Endothelial cell of umbilical vein (primary cell): ENCODE measurements at regions not wholly inside any gene's neighbourhood (a gene's known extent, or its start where the extent isn't known, plus 50 kb on each side); places are given as distances from the start of the nearest gene placed in this dataset.

Source experiments
- BruUV-seq: library from RNA; stranded (reverse); fragments of 400-500 nt; replicated peaks from 2 replicates; lab custom pipeline; 2021; lab: Mats Ljungman, UMichigan
- CTCF ChIA-PET: fragments of 300-600, 350-600 bp; sonication (Branson Sonifier 250); formaldehyde crosslinking; loops from one replicate; lab custom pipeline; 2021; ENCODE audit warnings: antibody characterized with exemption, inconsistent platforms; lab: Charles Lee
- POLR2A ChIA-PET: fragments of 300-600, 350-600 bp; sonication (Branson Sonifier 250); formaldehyde crosslinking; loops from one replicate; lab custom pipeline; 2021; ENCODE audit warnings: antibody characterized with exemption, inconsistent platforms; lab: Charles Lee
- DNase-seq: peaks from one replicate; pipeline ENCODE4 v3.0.0-alpha.2; 2011; ENCODE audit warnings: low read depth, low spot score
- FAIRE-seq: peaks from 2 replicates; lab custom pipeline; 2011; peaks lifted over from hg19 to GRCh38; lab: Jason Lieb, UNC
- H2AFZ ChIP-seq: 2 replicates; pipeline ENCODE4 v1.6.0; 2012; ENCODE audit warnings: low read depth, low read length, control low read depth, inconsistent platforms
- H3K27ac ChIP-seq: 2 replicates; pipeline ENCODE4 v1.5.1; 2011; ENCODE audit warnings: low read depth, mild to moderate bottlenecking, control low read depth, low read length, moderate library complexity; ENCODE audit not compliant: insufficient read depth
- H3K27me3 ChIP-seq, 2 experiments: 2 replicates each; pipeline versions ENCODE4 v1.6.0 to v1.6.1; 2011; ENCODE audit warnings: low read length in 2 of 2, mixed read lengths in 1 of 2; ENCODE audit not compliant: control insufficient read depth in 2 of 2, insufficient read depth in 2 of 2
- H3K36me3 ChIP-seq, 2 experiments: 2 replicates in 1 of 2; 3 replicates in 1 of 2; pipeline ENCODE4 v1.5.1; 2011; ENCODE audit warnings: low read length in 2 of 2, mild to moderate bottlenecking in 1 of 2, moderate library complexity in 1 of 2; ENCODE audit not compliant: control insufficient read depth in 2 of 2, insufficient read depth in 2 of 2; ENCODE audit errors: extremely low read depth in 1 of 2
- H3K4me1 ChIP-seq: 3 replicates; pipeline ENCODE4 v1.5.1; 2011; ENCODE audit warnings: mild to moderate bottlenecking, low read length; ENCODE audit not compliant: control insufficient read depth, insufficient read depth; ENCODE audit errors: extremely low read depth
- H3K4me2 ChIP-seq: 2 replicates; pipeline ENCODE4 v1.6.1; 2011; ENCODE audit warnings: low read length, control low read depth, mixed read lengths; ENCODE audit not compliant: insufficient read depth
- H3K4me3 ChIP-seq, 3 experiments: fragments of 200-600 bp in 1 of 3; sonication (generic), shearing (Covaris generic) in 1 of 3; replicated peaks in 1 of 3; 2 replicates each; pipeline ENCODE4 v1.5.1; 2011 to 2016; ENCODE audit warnings: control low read depth in 3 of 3, low read length in 3 of 3, mild to moderate bottlenecking in 2 of 3, inconsistent platforms in 1 of 3, low read depth in 1 of 3, moderate library complexity in 1 of 3; ENCODE audit not compliant: insufficient read depth in 1 of 3
- H3K79me2 ChIP-seq: 2 replicates; pipeline ENCODE4 v1.6.0; 2012; ENCODE audit warnings: low read length, inconsistent platforms; ENCODE audit not compliant: control insufficient read depth, insufficient read depth
- H3K9ac ChIP-seq: replicated peaks from 2 replicates; pipeline ENCODE3; 2011; ENCODE audit warnings: low read length, control low read depth; ENCODE audit not compliant: insufficient read depth; ENCODE audit errors: extremely low read depth
- H3K9me1 ChIP-seq: replicated peaks from 3 replicates; pipeline ENCODE4 v1.6.0; 2011; ENCODE audit warnings: mild to moderate bottlenecking, low read length; ENCODE audit not compliant: control insufficient read depth, insufficient read depth; ENCODE audit errors: extremely low read depth
- H3K9me3 ChIP-seq: replicated peaks from 2 replicates; pipeline ENCODE4 v1.5.1; 2012; ENCODE audit warnings: low read length, inconsistent platforms; ENCODE audit not compliant: control insufficient read depth, insufficient read depth
- H4K20me1 ChIP-seq: replicated peaks from 2 replicates; pipeline ENCODE3; 2011; ENCODE audit warnings: mild to moderate bottlenecking, low read length; ENCODE audit not compliant: control insufficient read depth, insufficient read depth; ENCODE audit errors: extremely low read depth
- EZH2 ChIP-seq: IDR thresholded peaks from 2 replicates; pipeline ENCODE4 v1.6.1; 2012; ENCODE audit warnings: borderline replicate concordance, low read depth, mild to moderate bottlenecking, moderate library complexity, low read length, inconsistent platforms; ENCODE audit not compliant: severe bottlenecking
- FOS ChIP-seq: IDR thresholded peaks from 2 replicates; pipeline ENCODE4 v1.6.1; 2011; ENCODE audit warnings: mild to moderate bottlenecking, low read length, moderate library complexity, borderline replicate concordance; ENCODE audit not compliant: insufficient read depth
- GATA2 ChIP-seq: IDR thresholded peaks from 2 replicates; pipeline ENCODE4 v1.7.0; 2011; ENCODE audit warnings: low read depth, mild to moderate bottlenecking, moderate library complexity, mixed read lengths, low read length; ENCODE audit not compliant: insufficient read length, insufficient read depth
- JUN ChIP-seq: IDR thresholded peaks from 2 replicates; pipeline ENCODE4 v1.6.1; 2011; ENCODE audit warnings: borderline replicate concordance, low read depth; ENCODE audit not compliant: insufficient read length, insufficient read depth
- MYC ChIP-seq: IDR thresholded peaks from one replicate; pipeline ENCODE4 v1.6.1; 2011; ENCODE audit warnings: mild to moderate bottlenecking, low read depth, low read length
- POLR2A ChIP-seq: IDR thresholded peaks from 2 replicates; pipeline ENCODE4 v1.6.1; 2012; ENCODE audit warnings: low read depth, mild to moderate bottlenecking, control low read depth, low read length
- dilution Hi-C: fragments of 300-500 bp; cut with MboI; formaldehyde crosslinking; loops from one replicate; pipeline ENCODE4 v1.15.0; 2019; ENCODE audit warnings: low sequenced_read_pairs; ENCODE audit not compliant: extremely low pct_ligation_motif_present
- intact Hi-C: fragments of 100-400 bp; cut with micrococcal nuclease; formaldehyde crosslinking; loops from one replicate; pipeline ENCODE4 v1.10.0; 2022
- TF ChIP-seq, protein P1 (sequence below), 2 donors: IDR thresholded peaks; 1 replicate in 1 of 2; 2 replicates in 1 of 2; pipeline ENCODE4 v1.5.1; 2011; ENCODE audit warnings: low read length in 2 of 2, mild to moderate bottlenecking in 2 of 2, moderate library complexity in 2 of 2, control low read depth in 1 of 2, inconsistent platforms in 1 of 2, low read depth in 1 of 2; ENCODE audit not compliant: insufficient read depth in 1 of 2; ENCODE audit errors: extremely low read depth in 1 of 2
- TF ChIP-seq, protein P2 (sequence below): IDR thresholded peaks from 2 replicates; pipeline ENCODE4 v1.6.1; 2011; ENCODE audit not compliant: insufficient read depth, insufficient read length

DNA sequence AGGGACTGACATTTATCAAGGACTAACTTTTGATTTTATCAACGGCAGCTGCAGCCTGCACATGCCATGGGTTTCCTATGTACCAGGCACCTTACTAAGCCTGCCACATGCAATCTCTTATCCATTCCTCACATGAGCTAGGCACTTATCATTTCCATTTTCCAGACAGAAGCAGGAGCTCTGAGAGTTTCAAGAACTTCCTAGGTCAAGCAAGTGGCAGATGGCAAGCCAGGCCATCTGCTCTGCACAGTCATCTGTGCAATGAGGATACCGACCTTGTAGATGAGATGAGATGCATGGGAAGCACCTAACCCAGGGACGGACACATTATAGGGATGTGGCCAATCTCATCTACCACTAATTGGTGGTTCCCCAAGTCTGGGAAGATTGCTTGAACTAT is 339.4 kb upstream of the USP24 start:
- H3K79me2 ChIP-seq, result no peaks in the 10 kb centered on the region
- H3K36me3 ChIP-seq, result no peaks in the 10 kb centered on the region
- no peak overlapping the region for H3K4me2 ChIP-seq
- no peaks in the 10 kb centered on the region for H3K4me1 ChIP-seq
- BruUV-seq, result no TSS peak
- H3K27ac ChIP-seq, result no peak overlapping the region
- POLR2A ChIA-PET, result no interaction called here
- intact Hi-C loops, result no loop called here
- DNase-seq (no peak), FAIRE-seq (no peak)
- H3K9me1 ChIP-seq, result no peaks in the 10 kb centered on the region
- no peak overlapping the region for H3K4me3 ChIP-seq
- no peaks in the 10 kb centered on the region for H3K27me3 ChIP-seq
- no peaks in the 10 kb centered on the region for H3K9me3 ChIP-seq
- no peak for TF ChIP-seq FOS
- TF ChIP-seq MYC, result no peak
- TF ChIP-seq JUN, result no peak
- TF ChIP-seq EZH2, result no peak
- TF ChIP-seq, protein P1, sequence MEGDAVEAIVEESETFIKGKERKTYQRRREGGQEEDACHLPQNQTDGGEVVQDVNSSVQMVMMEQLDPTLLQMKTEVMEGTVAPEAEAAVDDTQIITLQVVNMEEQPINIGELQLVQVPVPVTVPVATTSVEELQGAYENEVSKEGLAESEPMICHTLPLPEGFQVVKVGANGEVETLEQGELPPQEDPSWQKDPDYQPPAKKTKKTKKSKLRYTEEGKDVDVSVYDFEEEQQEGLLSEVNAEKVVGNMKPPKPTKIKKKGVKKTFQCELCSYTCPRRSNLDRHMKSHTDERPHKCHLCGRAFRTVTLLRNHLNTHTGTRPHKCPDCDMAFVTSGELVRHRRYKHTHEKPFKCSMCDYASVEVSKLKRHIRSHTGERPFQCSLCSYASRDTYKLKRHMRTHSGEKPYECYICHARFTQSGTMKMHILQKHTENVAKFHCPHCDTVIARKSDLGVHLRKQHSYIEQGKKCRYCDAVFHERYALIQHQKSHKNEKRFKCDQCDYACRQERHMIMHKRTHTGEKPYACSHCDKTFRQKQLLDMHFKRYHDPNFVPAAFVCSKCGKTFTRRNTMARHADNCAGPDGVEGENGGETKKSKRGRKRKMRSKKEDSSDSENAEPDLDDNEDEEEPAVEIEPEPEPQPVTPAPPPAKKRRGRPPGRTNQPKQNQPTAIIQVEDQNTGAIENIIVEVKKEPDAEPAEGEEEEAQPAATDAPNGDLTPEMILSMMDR (IDR thresholded peaks at IDR 0.05; ENCODE audit: extremely low read depth in 1 of 2, insufficient read depth in 1 of 2, low read depth in 1 of 2, low read length in 2 of 2), result no peak
- TF ChIP-seq GATA2, result no peak
- no peak for TF ChIP-seq POLR2A
- TF ChIP-seq, protein P2, sequence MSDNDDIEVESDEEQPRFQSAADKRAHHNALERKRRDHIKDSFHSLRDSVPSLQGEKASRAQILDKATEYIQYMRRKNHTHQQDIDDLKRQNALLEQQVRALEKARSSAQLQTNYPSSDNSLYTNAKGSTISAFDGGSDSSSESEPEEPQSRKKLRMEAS, result no peak
- no peaks in the 10 kb centered on the region for H4K20me1 ChIP-seq
- no peak overlapping the region for H3K9ac ChIP-seq
- dilution Hi-C loops, result no loop called here
- CTCF ChIA-PET, result interaction anchor here (1.2 kb wide), 1 partner anchor 1022 kb away, joined by 3 read pairs; no protein-coding TSS in a partner anchor
- H2AFZ ChIP-seq, result no peak overlapping the region
